Activated CD4-positive, alpha-beta T cell treated with anti-CD3 and anti-CD28 coated beads for 36 hours (primary cell): ENCODE measurements at regions not wholly inside any gene's neighbourhood (a gene's known extent, or its start where the extent isn't known, plus 50 kb on each side); places are given as distances from the start of the nearest gene placed in this dataset.

Source experiments
- ATAC-seq: fragments of 200-7000 bp; cut with Tn5 transposase; one replicate; pipeline ENCODE4 v1.10.0; 2021; ENCODE audit warnings: mild to moderate bottlenecking, moderate library complexity
- CTCF ChIA-PET: fragments of 350-600 bp; sonication (Branson Sonifier 250); formaldehyde crosslinking; loops from one replicate; lab custom pipeline; 2021; ENCODE audit warnings: antibody characterized with exemption; lab: Charles Lee
- POLR2A ChIA-PET: fragments of 350-600 bp; sonication (Branson Sonifier 250); formaldehyde crosslinking; loops from one replicate; lab custom pipeline; 2021; ENCODE audit warnings: antibody characterized with exemption, inconsistent platforms; lab: Charles Lee
- DNase-seq: peaks from one replicate; pipeline ENCODE4 v3.0.0-alpha.2; 2020
- H3K27ac Mint-ChIP-seq: one replicate; pipeline ENCODE4 v1.8.0; 2021; ENCODE audit warnings: mixed read lengths
- H3K27me3 Mint-ChIP-seq: one replicate; pipeline ENCODE4 v1.8.0; 2021; ENCODE audit warnings: mixed read lengths
- H3K36me3 Mint-ChIP-seq: one replicate; pipeline ENCODE4 v1.8.0; 2021; ENCODE audit warnings: low read depth, mixed read lengths
- H3K4me1 Mint-ChIP-seq: one replicate; pipeline ENCODE4 v1.8.0; 2021; ENCODE audit warnings: mixed read lengths
- H3K4me3 Mint-ChIP-seq: one replicate; pipeline ENCODE4 v1.8.0; 2021; ENCODE audit warnings: mild to moderate bottlenecking, moderate library complexity, mixed read lengths
- H3K9me3 Mint-ChIP-seq: one replicate; pipeline ENCODE4 v1.8.0; 2021; ENCODE audit warnings: low read depth, mixed read lengths
- intact Hi-C, 2 experiments: fragments of 100-400 bp; cut with DNase I in 1 of 2; cut with micrococcal nuclease in 1 of 2; formaldehyde crosslinking; loops; one replicate each; pipeline versions ENCODE4 v1.14.2 to v1.15.1; 2022 to 2024; cut with DNase I, micrococcal nuclease

- Mint-ChIP-seq H3K4me3 (no peak overlapping the region), H3K27me3 (no peaks in the 10 kb centered on the region), H3K27ac (no peak overlapping the region), H3K4me1 (no peaks in the 10 kb centered on the region), H3K36me3 (no peaks in the 10 kb centered on the region), H3K9me3 (peaks cover 1% of the 10 kb centered on the region)
- intact Hi-C loops, result no loop called here
- ChIA-PET CTCF (no interaction called here), POLR2A (no interaction called here)
- ATAC-seq, result no peak
- no peak for DNase-seq
Observed at GRCh38 chr13:65653613-65654012, 1576.5 kb downstream of the PCDH9 start.

GRCh38 chr13:65650321-65650720, 1579.8 kb downstream of the PCDH9 start:
- CTCF ChIA-PET, result no interaction called here
- POLR2A ChIA-PET, result no interaction called here
- ATAC-seq, result no peak
- intact Hi-C loops, result no loop called here
- Mint-ChIP-seq H3K4me1 (no peaks in the 10 kb centered on the region), H3K27ac (no peak overlapping the region), H3K27me3 (no peaks in the 10 kb centered on the region), H3K36me3 (no peaks in the 10 kb centered on the region), H3K4me3 (no peak overlapping the region), H3K9me3 (peaks cover 1% of the 10 kb centered on the region)
- no peak for DNase-seq

GRCh38 chr13:65642996-65643395, 1587.1 kb downstream of the PCDH9 start:
- no peak overlapping the region for H3K27ac Mint-ChIP-seq
- POLR2A ChIA-PET, result no interaction called here
- H3K36me3 Mint-ChIP-seq, result no peaks in the 10 kb centered on the region
- ATAC-seq (no peak), DNase-seq (no peak)
- CTCF ChIA-PET, result no interaction called here
- intact Hi-C loops, result no loop called here
- no peaks in the 10 kb centered on the region for H3K4me1 Mint-ChIP-seq
- no peaks in the 10 kb centered on the region for H3K27me3 Mint-ChIP-seq
- no peaks in the 10 kb centered on the region for H3K9me3 Mint-ChIP-seq
- no peak overlapping the region for H3K4me3 Mint-ChIP-seq

- H3K4me3 Mint-ChIP-seq, result no peak overlapping the region
Observed at GRCh38 chr13:65642301-65642700, 1587.8 kb downstream of the PCDH9 start.

GRCh38 chr13:65638572-65639168, 1591.5 kb downstream of the PCDH9 start:
- ATAC-seq (no peak), DNase-seq (no peak)
- H3K4me1 Mint-ChIP-seq, result no peaks in the 10 kb centered on the region
- H3K9me3 Mint-ChIP-seq, result no peaks in the 10 kb centered on the region
- H3K27ac Mint-ChIP-seq, result no peak overlapping the region
- intact Hi-C loops, result no loop called here
- no peaks in the 10 kb centered on the region for H3K27me3 Mint-ChIP-seq
- H3K4me3 Mint-ChIP-seq, result no peak overlapping the region
- no peaks in the 10 kb centered on the region for H3K36me3 Mint-ChIP-seq
- ChIA-PET CTCF (interaction anchor here (0.6 kb wide), 1 partner anchor 38 kb away, joined by 3 read pairs; no protein-coding TSS in a partner anchor), POLR2A (no interaction called here)

More at GRCh38 chr13:65642301-65642700, 1587.8 kb downstream of the PCDH9 start:
- Mint-ChIP-seq H3K4me1 (no peaks in the 10 kb centered on the region), H3K36me3 (no peaks in the 10 kb centered on the region), H3K27me3 (no peaks in the 10 kb centered on the region), H3K27ac (no peak overlapping the region), H3K9me3 (no peaks in the 10 kb centered on the region)
- CTCF ChIA-PET, result no interaction called here
- intact Hi-C loops, result no loop called here
- POLR2A ChIA-PET, result no interaction called here
- DNase-seq (no peak), ATAC-seq (no peak)

GRCh38 chr13:65633806-65634205, 1596.3 kb downstream of the PCDH9 start:
- no peaks in the 10 kb centered on the region for H3K4me1 Mint-ChIP-seq
- CTCF ChIA-PET, result no interaction called here
- no peaks in the 10 kb centered on the region for H3K9me3 Mint-ChIP-seq
- no peak overlapping the region for H3K27ac Mint-ChIP-seq
- intact Hi-C loops, result no loop called here
- H3K4me3 Mint-ChIP-seq, result no peak overlapping the region
- POLR2A ChIA-PET, result no interaction called here
- DNase-seq (no peak), ATAC-seq (no peak)
- no peaks in the 10 kb centered on the region for H3K27me3 Mint-ChIP-seq
- H3K36me3 Mint-ChIP-seq, result no peaks in the 10 kb centered on the region

GRCh38 chr13:65631078-65631477, 1599.1 kb downstream of the PCDH9 start:
- Mint-ChIP-seq H3K4me1 (no peaks in the 10 kb centered on the region), H3K4me3 (no peak overlapping the region), H3K27me3 (no peaks in the 10 kb centered on the region), H3K9me3 (peaks cover 2% of the 10 kb centered on the region), H3K36me3 (no peaks in the 10 kb centered on the region), H3K27ac (no peak overlapping the region)
- intact Hi-C loops, result no loop called here
- ChIA-PET POLR2A (no interaction called here), CTCF (no interaction called here)
- DNase-seq (no peak), ATAC-seq (no peak)

GRCh38 chr13:65629926-65630325, 1600.2 kb downstream of the PCDH9 start:
- DNase-seq (no peak), ATAC-seq (no peak)
- Mint-ChIP-seq H3K27ac (no peak overlapping the region), H3K9me3 (peaks cover 2% of the 10 kb centered on the region), H3K36me3 (no peaks in the 10 kb centered on the region), H3K4me1 (no peaks in the 10 kb centered on the region), H3K27me3 (no peaks in the 10 kb centered on the region), H3K4me3 (no peak overlapping the region)
- ChIA-PET CTCF (no interaction called here), POLR2A (no interaction called here)
- intact Hi-C loops, result no loop called here

- intact Hi-C loops, result no loop called here
- ATAC-seq, result no peak
- Mint-ChIP-seq H3K36me3 (no peaks in the 10 kb centered on the region), H3K27me3 (no peaks in the 10 kb centered on the region), H3K27ac (no peak overlapping the region), H3K4me1 (no peaks in the 10 kb centered on the region), H3K9me3 (peaks cover 3% of the 10 kb centered on the region), H3K4me3 (no peak overlapping the region)
- ChIA-PET CTCF (no interaction called here), POLR2A (no interaction called here)
- DNase-seq, result no peak
Observed at GRCh38 chr13:65623148-65623547, 1607.0 kb downstream of the PCDH9 start.

- no peaks in the 10 kb centered on the region for H3K27me3 Mint-ChIP-seq
- H3K9me3 Mint-ChIP-seq, result peaks cover 8% of the 10 kb centered on the region
- intact Hi-C loops, result no loop called here
- no peak for ATAC-seq
- H3K36me3 Mint-ChIP-seq, result no peaks in the 10 kb centered on the region
- no peak for DNase-seq
- ChIA-PET CTCF (no interaction called here), POLR2A (no interaction called here)
- no peak overlapping the region for H3K27ac Mint-ChIP-seq
- no peak overlapping the region for H3K4me3 Mint-ChIP-seq
- no peaks in the 10 kb centered on the region for H3K4me1 Mint-ChIP-seq
Observed at GRCh38 chr13:65615506-65615905, 1614.6 kb downstream of the PCDH9 start.

GRCh38 chr13:65613004-65613403, 1617.1 kb downstream of the PCDH9 start:
- ATAC-seq (no peak), DNase-seq (no peak)
- no peak overlapping the region for H3K27ac Mint-ChIP-seq
- H3K4me3 Mint-ChIP-seq, result no peak overlapping the region
- no peaks in the 10 kb centered on the region for H3K36me3 Mint-ChIP-seq
- ChIA-PET POLR2A (no interaction called here), CTCF (interaction anchor here (1.3 kb wide), 1 partner anchor 13 kb away, joined by 3 read pairs; no protein-coding TSS in a partner anchor)
- H3K27me3 Mint-ChIP-seq, result no peaks in the 10 kb centered on the region
- no peaks in the 10 kb centered on the region for H3K4me1 Mint-ChIP-seq
- intact Hi-C loops, result no loop called here
- peaks cover 10% of the 10 kb centered on the region for H3K9me3 Mint-ChIP-seq

GRCh38 chr13:65609350-65609749, 1620.8 kb downstream of the PCDH9 start:
- intact Hi-C loops, result no loop called here
- ATAC-seq (no peak), DNase-seq (no peak)
- Mint-ChIP-seq H3K4me1 (no peaks in the 10 kb centered on the region), H3K36me3 (no peaks in the 10 kb centered on the region), H3K27ac (no peak overlapping the region), H3K27me3 (no peaks in the 10 kb centered on the region), H3K9me3 (peaks cover 8% of the 10 kb centered on the region), H3K4me3 (no peak overlapping the region)
- CTCF ChIA-PET, result no interaction called here
- POLR2A ChIA-PET, result no interaction called here
